GM19372 (cell line): ENCODE measurements at regions not wholly inside any gene's neighbourhood (a gene's known extent, or its start where the extent isn't known, plus 50 kb on each side); places are given as distances from the start of the nearest gene placed in this dataset.

Experiments
- ATAC-seq: cut with Tn5 transposase; IDR thresholded peaks from one replicate; pipeline ENCODE4 v1.9.1; 2021; ENCODE audit warnings: mild to moderate bottlenecking, low read depth, moderate library complexity; ENCODE audit not compliant: unreplicated experiment

GRCh38 chr1:88150330-88150729 is 533.7 kb upstream of the PKN2 start:
- ATAC-seq, result no peak

- ATAC-seq, result no peak
Observed at GRCh38 chr1:88163187-88163586, 520.9 kb upstream of the PKN2 start.

DNA sequence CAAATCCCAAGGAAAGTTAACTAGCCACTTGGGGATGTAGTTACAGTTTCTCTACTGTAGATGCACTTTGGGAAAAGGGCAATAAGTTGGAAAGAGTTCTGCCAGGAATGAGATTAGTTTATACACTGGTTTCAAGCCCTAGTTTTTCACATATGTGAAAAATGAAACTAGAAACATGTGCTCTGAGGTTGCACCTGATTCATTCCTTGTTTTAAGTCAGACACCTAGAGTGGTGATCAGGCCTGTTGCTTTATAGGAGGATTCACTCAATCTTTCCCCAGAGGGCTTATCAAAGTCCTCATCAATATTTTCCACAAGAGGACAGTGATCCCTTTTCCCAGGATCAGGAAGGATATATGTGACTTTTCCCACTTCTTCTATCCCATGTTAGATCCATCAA is 515.9 kb upstream of the PKN2 start:
- no peak for ATAC-seq

GRCh38 chr1:88169139-88169538 is 514.9 kb upstream of the PKN2 start:
- no peak for ATAC-seq

DNA sequence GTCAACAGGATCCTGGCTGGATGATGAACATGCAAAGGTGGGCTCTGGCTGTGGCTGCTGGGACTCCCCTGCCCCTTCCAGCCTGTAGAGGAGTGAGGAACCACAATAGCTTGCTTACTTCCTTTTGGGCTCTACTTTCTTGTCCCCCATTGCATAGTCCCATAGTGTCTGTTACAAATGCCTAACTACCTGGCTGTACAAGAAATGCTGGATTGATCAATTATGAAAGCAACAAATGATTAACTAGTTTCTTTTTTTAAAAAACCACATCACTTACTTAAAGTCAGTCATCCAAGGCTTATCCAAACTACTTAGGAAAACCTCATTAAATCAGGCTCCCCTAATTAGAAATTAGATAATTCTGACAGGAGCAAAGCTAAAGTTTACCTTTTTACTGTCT is 514.1 kb upstream of the PKN2 start:
- no peak for ATAC-seq

DNA sequence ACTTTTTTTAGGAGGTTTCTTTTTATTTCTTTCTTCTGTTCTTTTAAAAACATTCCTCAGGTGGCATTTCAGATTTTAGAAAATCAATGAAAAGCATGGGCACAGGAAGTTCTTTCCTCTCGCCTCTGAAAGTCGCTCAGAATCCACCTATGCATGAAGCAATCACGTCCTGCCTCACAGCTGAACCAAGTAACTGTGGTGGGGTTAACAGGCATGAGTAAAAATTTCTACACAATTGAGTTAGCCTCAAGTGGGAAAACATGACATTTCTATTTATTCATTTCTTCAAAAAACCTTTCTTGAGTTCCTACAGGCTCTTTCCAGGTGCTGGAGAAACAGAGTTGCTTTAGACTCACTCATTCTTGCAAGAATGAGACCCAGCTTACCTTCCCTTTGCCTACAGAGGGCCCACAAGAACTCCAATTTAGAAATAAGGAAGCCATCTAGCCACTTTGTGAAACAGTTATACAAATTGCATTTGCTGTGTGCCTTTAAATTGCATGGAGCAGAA is 508.9 kb upstream of the PKN2 start:
- no peak for ATAC-seq

DNA sequence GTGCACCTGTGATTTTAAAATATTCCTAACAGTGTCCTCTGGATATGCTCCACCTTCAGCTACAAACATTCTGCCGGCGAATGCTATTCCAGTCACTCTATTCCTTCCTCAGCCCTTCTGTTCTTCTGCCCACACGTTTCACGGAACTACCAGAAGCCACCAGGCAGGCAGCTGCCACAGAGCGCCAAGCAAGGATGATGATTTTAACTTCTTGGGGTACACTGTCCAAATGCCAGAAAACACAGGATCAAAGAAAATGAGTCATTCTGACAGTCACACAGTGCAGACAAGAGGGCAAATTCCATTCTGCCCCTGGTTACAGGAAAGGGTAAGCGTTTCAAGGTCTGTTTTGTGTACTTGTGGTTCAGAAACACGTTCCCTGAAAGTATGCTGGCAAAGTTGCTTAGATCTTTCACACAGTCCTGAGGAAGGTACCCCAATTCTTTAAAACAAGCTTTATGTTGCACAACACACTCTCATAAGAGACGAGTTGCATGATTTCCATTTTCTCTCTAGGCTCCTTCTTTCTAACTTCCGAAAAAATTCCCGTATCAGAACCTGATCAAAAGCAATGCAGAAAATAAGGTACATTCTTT is 508.3 kb upstream of the PKN2 start:
- ATAC-seq, result no peak

- ATAC-seq, result no peak
Observed at GRCh38 chr1:88179943-88180342, 504.1 kb upstream of the PKN2 start.

DNA sequence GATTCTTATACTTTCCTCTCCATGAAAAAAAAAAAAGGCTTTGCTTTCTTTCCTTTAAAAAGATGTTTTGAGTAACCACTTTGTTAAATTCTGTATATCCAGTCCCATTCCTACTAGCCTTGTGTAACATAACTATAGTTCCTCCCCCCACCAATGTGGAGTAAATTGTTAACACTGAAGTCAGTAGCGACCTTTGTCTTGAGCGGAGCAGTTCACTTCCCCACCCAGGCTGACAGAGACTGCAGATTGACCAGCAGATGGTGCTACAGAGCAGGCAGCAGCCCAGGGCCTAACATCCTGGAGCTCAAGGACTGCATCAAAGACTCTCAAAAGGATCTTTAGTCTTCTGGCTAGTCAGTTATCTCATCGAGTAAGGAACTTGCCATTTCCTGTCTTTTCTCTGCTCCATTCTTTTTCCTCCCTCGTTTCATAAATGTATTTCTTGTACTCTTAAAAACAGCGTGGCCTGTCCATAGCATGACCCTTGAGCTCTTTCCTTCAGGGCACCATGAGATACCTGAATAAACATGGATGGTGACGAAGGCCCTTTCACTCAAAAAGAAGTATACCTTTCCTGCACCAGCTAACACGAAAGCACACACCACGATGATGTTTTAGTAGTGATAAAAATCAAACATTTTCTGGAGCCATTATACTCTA is 503.5 kb upstream of the PKN2 start:
- peak; percentile 99 for ATAC-seq

DNA sequence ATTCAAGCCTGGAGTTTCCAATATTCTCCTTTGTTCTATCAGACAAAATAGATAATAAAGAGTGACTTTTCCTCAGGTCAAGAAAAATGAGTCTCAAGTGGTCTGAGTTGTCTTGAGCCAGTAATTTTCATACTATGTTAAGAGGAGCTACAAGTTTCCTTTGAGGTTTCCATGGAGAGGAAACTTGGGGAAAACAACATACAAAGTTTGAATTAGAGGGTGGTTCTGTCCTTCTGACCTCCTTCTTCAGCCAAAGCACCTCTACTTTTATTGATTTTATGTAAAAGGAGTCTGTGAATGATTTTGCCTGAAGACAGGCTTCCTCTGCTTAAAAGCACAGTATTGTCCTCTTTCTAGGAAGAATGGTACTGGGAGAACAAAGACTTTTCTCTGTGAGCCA is 497.2 kb upstream of the PKN2 start:
- no peak for ATAC-seq

DNA sequence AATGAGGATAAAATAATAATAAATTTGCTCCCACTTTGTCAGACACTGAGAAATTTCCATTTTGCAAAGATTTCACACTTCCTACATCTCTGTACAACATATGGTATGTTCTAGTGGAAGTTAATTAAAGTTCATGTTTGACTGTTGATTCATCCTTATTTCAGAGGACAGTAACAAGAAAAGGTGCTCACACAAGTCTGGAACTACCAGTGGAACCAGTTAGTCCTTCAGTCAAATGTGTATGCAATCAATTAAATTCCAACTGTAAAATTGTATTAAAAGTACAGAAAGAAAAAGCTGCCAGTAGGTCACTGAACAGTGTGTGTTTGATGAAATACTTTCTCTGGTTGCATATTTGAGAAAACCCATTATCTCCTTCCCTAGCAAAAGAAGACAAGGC is 496.0 kb upstream of the PKN2 start:
- no peak for ATAC-seq

DNA sequence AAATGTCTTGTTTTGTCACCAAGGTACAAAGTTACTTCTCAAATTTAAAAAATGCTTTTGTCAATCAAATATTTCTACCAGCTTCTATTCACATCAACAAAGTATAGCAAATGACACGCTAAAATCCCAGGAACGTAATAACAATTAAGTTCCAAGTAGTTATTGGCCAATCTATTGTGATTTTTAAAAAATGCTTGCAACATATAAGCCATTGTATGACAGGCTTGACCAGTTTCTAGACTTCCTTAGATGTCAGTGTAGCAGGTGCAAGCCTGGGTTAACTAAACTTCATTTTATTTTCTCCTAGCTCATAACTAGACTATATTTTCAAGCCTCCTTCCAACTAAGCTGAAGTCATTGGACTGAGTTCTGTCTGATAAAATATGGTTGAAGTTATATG is 494.5 kb upstream of the PKN2 start:
- ATAC-seq, result no peak

GRCh38 chr1:88191917-88192316 is 492.2 kb upstream of the PKN2 start:
- peak; percentile 95 for ATAC-seq

- no peak for ATAC-seq
Observed at GRCh38 chr1:88194542-88194941, 489.5 kb upstream of the PKN2 start.

- no peak for ATAC-seq
Observed at GRCh38 chr1:88200545-88200944, 483.5 kb upstream of the PKN2 start.

DNA sequence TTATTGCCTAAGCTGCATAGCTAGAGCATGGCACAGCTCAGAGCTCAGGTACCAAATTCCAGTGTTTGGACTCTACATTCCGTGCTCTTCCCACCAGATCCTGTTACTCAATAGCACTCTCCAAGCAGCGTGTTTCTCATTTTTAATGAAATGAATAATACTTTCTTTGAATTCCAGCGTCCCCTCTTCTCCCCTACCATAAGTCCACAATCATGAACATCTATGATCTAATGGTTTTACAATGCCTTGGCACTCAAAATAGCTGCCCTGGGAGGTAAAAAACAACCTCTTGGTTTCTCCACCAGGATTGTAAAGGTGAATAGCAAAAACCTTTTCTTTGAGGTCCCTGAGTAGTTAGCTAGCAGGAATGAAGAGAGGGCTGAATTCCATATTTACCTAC is 480.0 kb upstream of the PKN2 start:
- ATAC-seq, result no peak

- no peak for ATAC-seq
Observed at GRCh38 chr1:88204612-88205167, 479.4 kb upstream of the PKN2 start.

GRCh38 chr1:88208389-88208788 is 475.7 kb upstream of the PKN2 start:
- ATAC-seq, result no peak

GRCh38 chr1:88210103-88210787 is 473.8 kb upstream of the PKN2 start:
- no peak for ATAC-seq

DNA sequence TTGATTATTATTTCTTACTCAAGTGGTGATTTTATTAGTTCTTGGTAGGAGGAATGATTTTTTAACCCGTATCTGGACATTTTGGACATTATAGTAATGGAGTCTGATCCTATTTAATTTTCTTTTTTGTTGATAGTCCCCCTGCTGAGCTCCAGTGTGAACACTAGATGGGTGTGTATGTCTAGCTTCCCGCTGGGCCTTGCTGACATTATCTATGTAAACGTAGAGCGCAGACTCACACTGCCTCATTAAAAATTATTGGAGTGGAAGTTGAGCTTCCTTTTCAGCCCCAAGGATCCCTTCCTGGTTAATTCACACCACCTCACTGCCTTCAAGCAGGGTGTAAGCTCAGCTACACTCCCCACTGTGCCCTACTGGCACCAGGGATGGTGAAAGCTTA is 467.6 kb upstream of the PKN2 start:
- ATAC-seq, result no peak

- ATAC-seq, result no peak
Observed at GRCh38 chr1:88217386-88217785, 466.7 kb upstream of the PKN2 start.

GRCh38 chr1:88219521-88219920 is 464.6 kb upstream of the PKN2 start:
- ATAC-seq, result no peak
